ENCODE measurements at regions not wholly inside any gene's neighbourhood (a gene's known extent, or its start where the extent isn't known, plus 50 kb on each side); places are given as distances from the start of the nearest gene placed in this dataset.

DNA sequence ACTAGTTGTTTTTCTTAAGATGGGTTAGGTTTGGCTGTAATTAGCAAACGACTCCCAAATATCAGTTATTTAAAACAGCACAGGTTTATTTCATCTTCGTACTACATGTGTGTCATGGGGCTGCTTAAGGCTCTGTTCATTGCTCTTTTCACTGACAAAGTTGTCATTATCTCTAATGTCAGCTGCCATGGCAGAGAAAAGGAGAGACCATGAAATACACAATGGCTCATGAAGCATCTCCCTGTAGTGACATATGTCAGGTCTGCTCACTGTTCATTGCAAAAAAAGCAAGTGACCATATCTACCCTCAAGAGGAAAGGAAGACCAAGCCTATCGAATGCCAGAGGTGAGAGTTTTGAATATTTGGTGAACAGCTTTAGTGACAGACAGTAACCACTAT lies 52.2 kb upstream of the PCDH7 start:
- no peak overlapping the region for H3K27ac ChIP-seq
- TF ChIP-seq ZFX (IDR thresholded peaks at IDR 0.05), result no peak
- TF ChIP-seq, protein P1, sequence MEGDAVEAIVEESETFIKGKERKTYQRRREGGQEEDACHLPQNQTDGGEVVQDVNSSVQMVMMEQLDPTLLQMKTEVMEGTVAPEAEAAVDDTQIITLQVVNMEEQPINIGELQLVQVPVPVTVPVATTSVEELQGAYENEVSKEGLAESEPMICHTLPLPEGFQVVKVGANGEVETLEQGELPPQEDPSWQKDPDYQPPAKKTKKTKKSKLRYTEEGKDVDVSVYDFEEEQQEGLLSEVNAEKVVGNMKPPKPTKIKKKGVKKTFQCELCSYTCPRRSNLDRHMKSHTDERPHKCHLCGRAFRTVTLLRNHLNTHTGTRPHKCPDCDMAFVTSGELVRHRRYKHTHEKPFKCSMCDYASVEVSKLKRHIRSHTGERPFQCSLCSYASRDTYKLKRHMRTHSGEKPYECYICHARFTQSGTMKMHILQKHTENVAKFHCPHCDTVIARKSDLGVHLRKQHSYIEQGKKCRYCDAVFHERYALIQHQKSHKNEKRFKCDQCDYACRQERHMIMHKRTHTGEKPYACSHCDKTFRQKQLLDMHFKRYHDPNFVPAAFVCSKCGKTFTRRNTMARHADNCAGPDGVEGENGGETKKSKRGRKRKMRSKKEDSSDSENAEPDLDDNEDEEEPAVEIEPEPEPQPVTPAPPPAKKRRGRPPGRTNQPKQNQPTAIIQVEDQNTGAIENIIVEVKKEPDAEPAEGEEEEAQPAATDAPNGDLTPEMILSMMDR (conservative IDR thresholded peaks at IDR 0.05), result no peak

DNA sequence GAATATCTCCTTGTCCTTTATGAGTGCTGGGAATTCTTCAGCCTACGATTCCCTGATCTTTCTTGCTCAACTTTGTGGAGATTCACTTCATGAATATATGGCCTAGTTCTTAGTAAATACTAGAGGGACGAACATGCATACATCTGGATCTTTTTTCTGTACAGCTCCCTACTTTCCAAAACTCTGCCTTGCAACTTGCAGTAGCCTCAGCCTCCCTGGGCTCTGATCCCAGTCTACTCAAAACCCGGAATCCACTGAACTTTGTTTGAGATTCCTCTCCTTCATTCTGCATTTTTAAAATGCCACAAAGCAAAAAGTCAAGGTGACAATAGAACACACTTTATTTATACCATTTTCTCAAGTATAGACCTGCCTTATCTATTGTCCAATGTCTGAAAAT lies 50.0 kb upstream of the PCDH7 start:
- TF ChIP-seq ZFX (IDR thresholded peaks at IDR 0.05), result no peak
- TF ChIP-seq, protein P1 (conservative IDR thresholded peaks at IDR 0.05), result no peak
- no peak overlapping the region for H3K27ac ChIP-seq

Data from C4-2B (cell line).